ENCODE measurements at regions not wholly inside any gene's neighbourhood (a gene's known extent, or its start where the extent isn't known, plus 50 kb on each side); places are given as distances from the start of the nearest gene placed in this dataset.

DNA sequence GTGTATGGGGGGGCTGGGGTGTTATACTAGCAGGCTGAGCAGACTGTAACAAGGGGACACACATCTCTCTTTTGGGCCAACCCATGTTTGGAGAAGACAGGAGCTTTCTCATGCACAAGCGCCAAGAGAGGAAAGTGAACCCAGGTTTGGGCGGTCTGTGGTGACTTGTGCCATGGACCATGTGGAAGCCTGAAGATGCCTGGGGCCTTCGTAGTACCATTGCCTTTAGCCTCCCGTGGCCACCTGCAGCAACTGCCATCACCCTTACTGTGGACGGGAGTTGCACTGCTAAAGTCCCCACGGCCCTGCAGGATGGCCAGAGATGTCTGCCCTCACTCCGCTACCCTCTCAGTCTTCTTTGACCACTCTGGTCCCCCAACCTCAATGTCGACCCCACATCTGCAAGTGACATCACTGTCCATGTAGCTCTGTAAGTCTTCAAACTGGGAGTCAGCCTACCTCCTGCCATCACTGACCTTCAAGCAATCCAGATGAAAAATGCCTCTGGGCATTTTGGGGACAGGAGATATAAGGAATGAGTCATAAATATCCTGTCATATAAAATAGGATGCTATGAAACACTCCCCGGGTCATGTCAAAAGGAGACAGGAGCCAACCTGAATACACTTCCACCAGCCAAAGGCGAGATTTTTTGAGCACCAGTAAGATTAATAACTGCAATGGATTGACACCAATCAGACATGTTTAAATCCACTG lies 74.7 kb upstream of the C15orf39 start:
- ChIA-PET POLR2A (interaction anchor here (1.4 kb wide), 2 partner anchors 70 to 75 kb away, joined by 3 to 5 read pairs; partner anchors contain the start of gene C15orf39), CTCF (interaction anchor here (0.6 kb wide), 1 partner anchor 103 kb away, joined by 3 read pairs; no protein-coding TSS in a partner anchor)
- TF ChIP-seq ARNT (IDR thresholded peaks at IDR 0.05) (no peak), CTBP1 (IDR thresholded peaks at IDR 0.05; ENCODE audit: borderline replicate concordance) (no peak), ELF4 (IDR thresholded peaks at IDR 0.05) (no peak), FOXK2 (IDR thresholded peaks at IDR 0.05) (no peak), HDGF (IDR thresholded peaks at IDR 0.05; ENCODE audit: borderline replicate concordance) (no peak), NFRKB (IDR thresholded peaks at IDR 0.05) (no peak), ZNF384 (IDR thresholded peaks at IDR 0.05) (no peak), TARDBP (IDR thresholded peaks at IDR 0.05) (no peak), L3MBTL2 (conservative IDR thresholded peaks at IDR 0.05) (no peak), FOXA1 (IDR thresholded peaks at IDR 0.05) (no peak)
- DNase-seq (ENCODE audit: extremely low spot score), result no peak

DNA sequence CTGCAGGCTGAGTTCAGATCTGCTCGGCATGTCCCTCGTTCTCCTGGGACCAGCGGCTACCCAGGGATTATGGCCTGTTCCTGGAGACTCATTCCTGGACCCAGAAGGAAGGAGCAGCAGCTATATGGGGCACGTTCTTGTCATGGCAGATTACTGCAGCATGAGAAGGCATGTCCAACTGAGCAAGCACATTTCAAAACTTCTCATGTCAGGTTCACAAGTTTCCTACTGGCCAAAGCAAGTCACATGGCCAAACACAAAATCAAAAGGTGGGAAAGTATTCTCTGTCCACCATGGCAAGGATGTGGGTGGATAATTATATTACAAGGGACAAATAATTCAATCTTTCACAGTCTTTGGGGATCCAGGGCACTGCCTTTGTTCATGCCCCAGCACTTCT lies 71.9 kb upstream of the C15orf39 start:
- CTCF ChIA-PET, result interaction anchor here (0.5 to 0.6 kb wide), 2 partner anchors 98 to 99 kb away, joined by 3 to 4 read pairs; no protein-coding TSS in a partner anchor
- TF ChIP-seq FOXK2 (IDR thresholded peaks at IDR 0.05) (no peak), L3MBTL2 (conservative IDR thresholded peaks at IDR 0.05) (0 out of 2 replicates have a peak, but pooled peaks have one; percentile 37)
- POLR2A ChIA-PET, result interaction anchor here (0.7 to 2.5 kb wide), 4 partner anchors 10 to 173 kb away, joined by 3 to 7 read pairs (median 4); partner anchors contain the start of genes C15orf39, PPCDC and RPP25
- no peak for DNase-seq (ENCODE audit: extremely low spot score)

DNA sequence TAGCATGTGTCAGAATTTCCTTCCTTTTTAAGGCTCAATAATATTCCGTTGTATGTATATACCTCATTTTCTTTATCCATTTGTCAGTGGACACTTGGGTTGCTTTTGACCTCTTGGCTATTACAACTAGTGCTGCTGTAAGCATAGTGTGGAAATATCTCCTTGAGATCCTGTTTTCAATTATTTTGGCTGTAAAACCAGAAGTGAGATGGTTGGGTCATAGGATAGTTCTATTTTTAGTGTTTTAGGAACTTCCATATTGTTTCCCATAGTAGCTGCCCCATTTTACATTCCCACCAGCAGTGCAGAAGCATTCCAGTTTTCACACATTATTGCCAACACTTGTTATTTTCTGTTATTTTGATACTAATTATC lies 70.4 kb upstream of the C15orf39 start:
- TF ChIP-seq NFRKB (IDR thresholded peaks at IDR 0.05), result no peak
- no peak for TF ChIP-seq CTBP1 (IDR thresholded peaks at IDR 0.05; ENCODE audit: borderline replicate concordance)
- no peak for TF ChIP-seq HDGF (IDR thresholded peaks at IDR 0.05; ENCODE audit: borderline replicate concordance)
- no peak for TF ChIP-seq FOXK2 (IDR thresholded peaks at IDR 0.05)
- TF ChIP-seq, protein P1, sequence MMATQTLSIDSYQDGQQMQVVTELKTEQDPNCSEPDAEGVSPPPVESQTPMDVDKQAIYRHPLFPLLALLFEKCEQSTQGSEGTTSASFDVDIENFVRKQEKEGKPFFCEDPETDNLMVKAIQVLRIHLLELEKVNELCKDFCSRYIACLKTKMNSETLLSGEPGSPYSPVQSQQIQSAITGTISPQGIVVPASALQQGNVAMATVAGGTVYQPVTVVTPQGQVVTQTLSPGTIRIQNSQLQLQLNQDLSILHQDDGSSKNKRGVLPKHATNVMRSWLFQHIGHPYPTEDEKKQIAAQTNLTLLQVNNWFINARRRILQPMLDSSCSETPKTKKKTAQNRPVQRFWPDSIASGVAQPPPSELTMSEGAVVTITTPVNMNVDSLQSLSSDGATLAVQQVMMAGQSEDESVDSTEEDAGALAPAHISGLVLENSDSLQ (IDR thresholded peaks at IDR 0.05), result no peak
- no peak for TF ChIP-seq TARDBP (IDR thresholded peaks at IDR 0.05)
- TF ChIP-seq LEF1 (IDR thresholded peaks at IDR 0.05; ENCODE audit: borderline replicate concordance), result no peak
- no peak for TF ChIP-seq ELF4 (IDR thresholded peaks at IDR 0.05)
- no peak for TF ChIP-seq L3MBTL2 (conservative IDR thresholded peaks at IDR 0.05)
- TF ChIP-seq ARNT (IDR thresholded peaks at IDR 0.05), result no peak
- TF ChIP-seq FOXM1 (IDR thresholded peaks at IDR 0.05; ENCODE audit: borderline replicate concordance), result no peak
- POLR2A ChIA-PET, result no interaction called here
- CTCF ChIA-PET, result no interaction called here
- no peak for DNase-seq (ENCODE audit: extremely low spot score)

DNA sequence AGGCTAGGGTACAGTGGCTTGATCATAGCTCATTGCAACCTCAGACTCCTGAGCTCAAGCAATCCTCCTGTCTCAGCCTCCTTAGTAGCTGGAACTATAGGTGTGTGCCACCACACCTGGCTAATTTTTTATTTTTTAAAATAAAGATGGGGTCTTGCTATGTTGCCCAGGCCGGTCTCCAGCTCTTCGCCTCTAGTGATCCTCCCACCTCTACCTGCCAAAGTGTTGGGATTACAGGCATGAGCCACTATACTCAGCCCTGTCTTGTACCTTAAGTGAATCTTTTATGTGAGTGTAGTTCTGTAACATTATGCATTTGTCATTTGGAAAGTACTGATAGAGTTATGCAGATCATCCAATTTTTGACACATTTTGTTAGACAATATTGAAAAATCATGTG lies 66.9 kb upstream of the C15orf39 start:
- CTCF ChIA-PET, result no interaction called here
- POLR2A ChIA-PET, result no interaction called here

DNA sequence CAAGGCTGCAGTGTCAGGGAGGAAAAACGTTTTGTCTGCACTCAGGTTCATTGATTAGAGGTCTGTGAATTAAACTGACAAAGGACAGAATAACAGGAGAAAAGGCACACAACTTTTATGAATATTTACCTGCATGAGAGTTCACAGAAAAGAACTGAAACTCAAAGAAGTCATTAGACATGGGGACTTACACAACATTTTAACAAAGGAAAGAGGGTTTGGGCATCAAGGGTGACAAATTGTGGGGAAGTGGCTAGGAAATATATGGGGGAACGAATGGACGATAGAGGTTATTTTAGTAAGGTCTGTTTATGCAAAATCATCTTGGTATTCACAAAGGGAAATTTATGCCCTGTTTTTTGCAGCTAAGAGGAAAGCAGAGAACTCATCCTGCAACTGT lies 65.6 kb upstream of the C15orf39 start:
- TF ChIP-seq SUZ12 (IDR thresholded peaks at IDR 0.05) (no peak), ZNF384 (IDR thresholded peaks at IDR 0.05) (no peak), L3MBTL2 (conservative IDR thresholded peaks at IDR 0.05) (no peak), TARDBP (IDR thresholded peaks at IDR 0.05) (no peak), ELF4 (IDR thresholded peaks at IDR 0.05) (no peak)
- TF ChIP-seq, protein P1 (IDR thresholded peaks at IDR 0.05), result no peak
- ChIA-PET POLR2A (no interaction called here), CTCF (interaction anchor here (0.7 kb wide), 1 partner anchor 79 kb away, joined by 3 read pairs; no protein-coding TSS in a partner anchor)
- no peak for DNase-seq (ENCODE audit: extremely low spot score)

More for the DNA sequence above, 66.9 kb upstream of the C15orf39 start:
- no peak for DNase-seq (ENCODE audit: extremely low spot score)
- no peak for TF ChIP-seq SUZ12 (IDR thresholded peaks at IDR 0.05)

DNA sequence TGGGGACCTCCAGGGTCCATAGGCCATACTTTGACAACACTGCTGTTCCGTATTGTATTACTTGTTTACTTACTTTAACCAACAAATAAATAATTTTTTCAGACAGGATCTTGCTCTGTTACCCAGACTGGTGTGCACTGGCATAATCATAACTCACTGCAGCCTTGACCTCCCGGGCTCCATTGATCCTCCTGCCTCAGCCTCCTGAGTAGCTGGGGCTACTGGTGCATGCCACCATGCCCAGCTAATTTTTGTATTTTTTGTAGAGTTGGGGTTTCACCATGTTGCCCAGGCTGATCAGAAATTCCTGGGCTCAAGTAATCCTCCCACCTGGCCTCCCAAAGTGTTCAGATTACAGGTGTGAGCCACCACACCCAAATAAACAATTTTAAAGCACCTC lies 64.9 kb upstream of the C15orf39 start:
- ChIA-PET CTCF (no interaction called here), POLR2A (no interaction called here)
- no peak for DNase-seq (ENCODE audit: extremely low spot score)
- no peak for TF ChIP-seq ZNF384 (IDR thresholded peaks at IDR 0.05)
- no peak for TF ChIP-seq NFRKB (IDR thresholded peaks at IDR 0.05)
- no peak for TF ChIP-seq FOXM1 (IDR thresholded peaks at IDR 0.05; ENCODE audit: borderline replicate concordance)
- TF ChIP-seq L3MBTL2 (conservative IDR thresholded peaks at IDR 0.05), result no peak
- no peak for TF ChIP-seq TARDBP (IDR thresholded peaks at IDR 0.05)
- no peak for TF ChIP-seq ARNT (IDR thresholded peaks at IDR 0.05)
- no peak for TF ChIP-seq ELF4 (IDR thresholded peaks at IDR 0.05)
- TF ChIP-seq, protein P1 (IDR thresholded peaks at IDR 0.05), result no peak
- TF ChIP-seq SP1 (IDR thresholded peaks at IDR 0.05), result no peak
- no peak for TF ChIP-seq BHLHE40 (IDR thresholded peaks at IDR 0.05; ENCODE audit: borderline replicate concordance)
- TF ChIP-seq FOXK2 (IDR thresholded peaks at IDR 0.05), result no peak
- TF ChIP-seq FOXA1 (IDR thresholded peaks at IDR 0.05), result no peak
- TF ChIP-seq HDGF (IDR thresholded peaks at IDR 0.05; ENCODE audit: borderline replicate concordance), result no peak
- TF ChIP-seq SUZ12 (IDR thresholded peaks at IDR 0.05), result no peak
- TF ChIP-seq LEF1 (IDR thresholded peaks at IDR 0.05; ENCODE audit: borderline replicate concordance), result no peak
- TF ChIP-seq CTBP1 (IDR thresholded peaks at IDR 0.05; ENCODE audit: borderline replicate concordance), result no peak

Data from HEK293T (cell line).